H1 (cell line): ENCODE measurements at regions not wholly inside any gene's neighbourhood (a gene's known extent, or its start where the extent isn't known, plus 50 kb on each side); places are given as distances from the start of the nearest gene placed in this dataset.

ENCODE experiments used
- GABPA ChIP-seq: IDR thresholded peaks from 2 replicates; pipeline ENCODE4 v1.6.1; 2011; ENCODE audit warnings: mild to moderate bottlenecking, low read length, moderate library complexity, borderline replicate concordance; ENCODE audit not compliant: insufficient read depth
- KDM5A ChIP-seq: fragments of 200-600 bp; IDR thresholded peaks from 2 replicates; pipeline ENCODE4 v1.7.1; 2012; ENCODE audit warnings: mild to moderate bottlenecking, low read length, inconsistent platforms, mixed read lengths
- POU5F1 ChIP-seq: IDR thresholded peaks from 2 replicates; pipeline ENCODE4 v1.6.1; 2011; ENCODE audit warnings: low read depth, mild to moderate bottlenecking, low read length, moderate library complexity
- SP1 ChIP-seq: IDR thresholded peaks from 2 replicates; pipeline ENCODE4 v1.6.1; 2011; ENCODE audit warnings: low read depth, low read length
- SP4 ChIP-seq: IDR thresholded peaks from 2 replicates; pipeline ENCODE4 v1.6.1; 2012; ENCODE audit warnings: low read length, inconsistent platforms
- TF ChIP-seq, protein P1 (sequence below): IDR thresholded peaks from 2 replicates; pipeline ENCODE4 v1.6.1; 2011; ENCODE audit warnings: low read depth, mild to moderate bottlenecking, low read length; ENCODE audit not compliant: insufficient read depth

DNA sequence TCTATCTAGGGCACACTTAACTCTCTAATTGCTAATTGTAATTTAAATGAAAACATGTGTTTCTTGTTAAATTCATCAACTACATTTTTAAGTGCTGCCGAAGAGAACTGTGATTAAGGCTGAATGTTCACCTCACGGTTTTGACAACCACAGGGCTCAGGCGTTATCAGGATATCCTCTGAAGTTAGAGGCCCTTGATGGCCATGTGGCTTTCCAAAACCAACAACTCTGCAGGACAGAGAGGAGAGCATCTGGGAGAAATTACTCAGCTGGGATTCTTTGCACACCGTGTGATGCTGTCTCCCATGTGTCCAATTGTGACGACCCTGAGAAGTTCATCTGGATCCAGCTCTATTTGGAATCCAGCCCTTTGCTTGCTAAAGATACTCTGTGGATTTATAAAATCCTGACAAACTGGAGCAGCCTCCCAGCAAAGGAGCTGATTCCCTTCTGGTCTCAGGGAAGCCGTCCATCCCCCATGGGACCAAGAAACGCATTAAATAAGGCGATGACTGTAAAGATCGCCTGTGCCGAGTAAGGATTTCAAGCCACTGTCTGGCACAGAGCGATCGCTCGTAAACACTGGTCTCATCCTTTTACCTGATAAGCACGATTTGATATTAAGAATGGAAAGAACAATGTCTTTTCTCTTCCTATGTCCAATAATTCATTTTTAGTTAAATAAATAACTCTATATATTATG lies 401.1 kb downstream of the CD83 start (continued):
- TF ChIP-seq GABPA = no peak
- TF ChIP-seq POU5F1 = no peak
- TF ChIP-seq, protein P1, sequence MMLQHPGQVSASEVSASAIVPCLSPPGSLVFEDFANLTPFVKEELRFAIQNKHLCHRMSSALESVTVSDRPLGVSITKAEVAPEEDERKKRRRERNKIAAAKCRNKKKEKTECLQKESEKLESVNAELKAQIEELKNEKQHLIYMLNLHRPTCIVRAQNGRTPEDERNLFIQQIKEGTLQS = no peak
- TF ChIP-seq KDM5A = no peak
- no peak for TF ChIP-seq SP1
- no peak for TF ChIP-seq SP4
- TF ChIP-seq, all 59 proteins: peak for 0
